Stomach smooth muscle (tissue), 2 donors: ENCODE measurements at regions not wholly inside any gene's neighbourhood (a gene's known extent, or its start where the extent isn't known, plus 50 kb on each side); places are given as distances from the start of the nearest gene placed in this dataset.
"Not testable (repeated sequence)": the region's sequence is repeated elsewhere in the genome, so short reads cannot be mapped to it uniquely, and the experiment has no call there.

Experiments
- H3K27ac ChIP-seq: one replicate; pipeline ENCODE4 v1.7.0; 2013; ENCODE audit warnings: mild to moderate bottlenecking, low read length, inconsistent platforms
- H3K27me3 ChIP-seq, 2 donors: one replicate each; pipeline ENCODE4 v1.7.0; 2013; ENCODE audit warnings: low read length in 2 of 2; ENCODE audit not compliant: insufficient read depth in 2 of 2, control insufficient read depth in 1 of 2
- H3K36me3 ChIP-seq, 2 donors: one replicate each; pipeline ENCODE4 v1.7.0; 2013; ENCODE audit warnings: low read length in 2 of 2; ENCODE audit not compliant: control insufficient read depth in 2 of 2, insufficient read depth in 2 of 2
- H3K4me1 ChIP-seq: one replicate; pipeline ENCODE4 v1.7.0; 2013; ENCODE audit warnings: low read length; ENCODE audit not compliant: control insufficient read depth, insufficient read depth
- H3K4me3 ChIP-seq, 2 donors: one replicate each; pipeline ENCODE4 v1.7.0; 2013; ENCODE audit warnings: low read length in 2 of 2
- H3K9ac ChIP-seq, 2 donors: one replicate each; pipeline ENCODE4 v1.7.0; 2013; ENCODE audit warnings: low read length in 2 of 2, mild to moderate bottlenecking in 1 of 2
- H3K9me3 ChIP-seq, 2 donors: one replicate each; pipeline ENCODE4 v1.7.0; 2013; ENCODE audit warnings: low read length in 2 of 2; ENCODE audit not compliant: control insufficient read depth in 2 of 2
- donor health status: healthy.
- donor health status: Pancreatic carcinoma.

DNA sequence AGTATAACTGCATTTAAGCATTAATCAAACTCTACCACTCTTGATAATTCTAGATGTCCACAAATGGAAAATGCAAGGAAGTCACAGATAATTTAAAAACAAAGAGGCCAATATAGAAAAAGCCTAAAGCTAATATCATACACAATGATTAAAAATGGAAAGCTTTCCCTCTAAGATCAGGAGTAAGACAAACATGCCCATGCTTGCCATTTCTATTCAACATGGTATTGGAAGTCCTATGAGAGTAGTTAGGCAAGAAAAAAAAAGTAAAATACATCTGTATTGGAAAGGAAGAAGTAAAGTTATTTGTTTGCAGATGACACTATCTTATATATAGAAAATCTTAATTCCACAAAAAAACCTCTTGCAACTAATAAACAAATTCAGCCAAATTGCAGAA, 164.6 kb upstream of the FERMT1 start:
- H3K9me3 ChIP-seq = no peaks in the 10 kb centered on the region
- H3K36me3 ChIP-seq = no peaks in the 10 kb centered on the region
- H3K9ac ChIP-seq = no peak overlapping the region
- no peak overlapping the region for H3K27ac ChIP-seq
- no peaks in the 10 kb centered on the region for H3K4me1 ChIP-seq
- no peak overlapping the region for H3K4me3 ChIP-seq
- no peaks in the 10 kb centered on the region for H3K27me3 ChIP-seq

DNA sequence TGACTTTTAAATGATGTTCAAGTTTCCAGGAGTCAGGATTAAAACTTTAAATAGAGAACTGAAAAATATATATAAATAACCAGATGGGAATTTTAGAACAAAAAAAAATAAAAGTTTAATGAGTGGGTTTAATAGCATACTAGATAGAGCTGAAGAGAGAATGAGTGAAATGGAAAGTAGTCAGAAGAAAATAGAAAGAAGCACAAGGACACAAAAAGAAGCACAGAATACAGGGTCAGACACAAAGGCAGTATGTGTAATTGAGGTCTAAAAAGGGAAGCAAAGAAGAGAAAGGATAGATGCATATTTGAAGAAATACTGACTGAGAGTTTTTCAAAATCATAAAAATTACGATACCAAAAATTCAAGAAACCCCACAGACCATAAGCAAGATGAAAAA, 159.8 kb upstream of the FERMT1 start:
- Histone ChIP-seq H3K27ac (no peak overlapping the region), H3K27me3 (no peaks in the 10 kb centered on the region), H3K36me3 (no peaks in the 10 kb centered on the region), H3K9me3 (no peaks in the 10 kb centered on the region), H3K9ac (no peak overlapping the region), H3K4me1 (no peaks in the 10 kb centered on the region), H3K4me3 (no peak overlapping the region)

- no peak overlapping the region for H3K27ac ChIP-seq
- H3K9ac ChIP-seq = no peak overlapping the region
- H3K27me3 ChIP-seq = no peaks in the 10 kb centered on the region
- H3K4me1 ChIP-seq = no peaks in the 10 kb centered on the region
- no peaks in the 10 kb centered on the region for H3K9me3 ChIP-seq
- H3K4me3 ChIP-seq = no peak overlapping the region
- no peaks in the 10 kb centered on the region for H3K36me3 ChIP-seq
Measured at GRCh38 chr20:6277661-6278240, 154.9 kb upstream of the FERMT1 start.

- not testable (repeated sequence) for H3K27ac ChIP-seq, H3K9ac ChIP-seq, H3K36me3 ChIP-seq, H3K4me3 ChIP-seq, H3K9me3 ChIP-seq, H3K27me3 ChIP-seq, H3K4me1 ChIP-seq
Measured at GRCh38 chr20:6270404-6270803, 147.6 kb upstream of the FERMT1 start.

GRCh38 chr20:6269168-6269873, 146.5 kb upstream of the FERMT1 start:
- H3K4me1 ChIP-seq = no peaks in the 10 kb centered on the region

GRCh38 chr20:6265204-6265904, 142.5 kb upstream of the FERMT1 start:
- Histone ChIP-seq H3K27me3 (no peaks in the 10 kb centered on the region), H3K4me3 (no peak overlapping the region), H3K4me1 (no peaks in the 10 kb centered on the region), H3K9me3 (no peaks in the 10 kb centered on the region), H3K27ac (no peak overlapping the region), H3K36me3 (no peaks in the 10 kb centered on the region), H3K9ac (peak overlapping the region in 1 of 2 donors; percentile 10)

More at GRCh38 chr20:6269168-6269873, 146.5 kb upstream of the FERMT1 start:
- Histone ChIP-seq H3K36me3 (no peaks in the 10 kb centered on the region), H3K9me3 (no peaks in the 10 kb centered on the region), H3K27ac (no peak overlapping the region), H3K9ac (no peak overlapping the region), H3K4me3 (no peak overlapping the region), H3K27me3 (no peaks in the 10 kb centered on the region)

GRCh38 chr20:6253396-6253795, 130.6 kb upstream of the FERMT1 start:
- H3K27ac ChIP-seq = no peak overlapping the region
- H3K4me1 ChIP-seq = no peaks in the 10 kb centered on the region
- no peaks in the 10 kb centered on the region for H3K9me3 ChIP-seq
- no peaks in the 10 kb centered on the region for H3K27me3 ChIP-seq
- no peaks in the 10 kb centered on the region for H3K36me3 ChIP-seq
- H3K4me3 ChIP-seq = no peak overlapping the region
- no peak overlapping the region for H3K9ac ChIP-seq

- Histone ChIP-seq H3K9ac (no peak overlapping the region), H3K4me3 (no peak overlapping the region), H3K27me3 (no peaks in the 10 kb centered on the region), H3K27ac (no peak overlapping the region), H3K36me3 (no peaks in the 10 kb centered on the region), H3K4me1 (no peaks in the 10 kb centered on the region), H3K9me3 (peaks cover 0 to 3% of the 10 kb centered on the region in 2 donors)
Measured at GRCh38 chr20:6245436-6245835, 122.6 kb upstream of the FERMT1 start.

DNA sequence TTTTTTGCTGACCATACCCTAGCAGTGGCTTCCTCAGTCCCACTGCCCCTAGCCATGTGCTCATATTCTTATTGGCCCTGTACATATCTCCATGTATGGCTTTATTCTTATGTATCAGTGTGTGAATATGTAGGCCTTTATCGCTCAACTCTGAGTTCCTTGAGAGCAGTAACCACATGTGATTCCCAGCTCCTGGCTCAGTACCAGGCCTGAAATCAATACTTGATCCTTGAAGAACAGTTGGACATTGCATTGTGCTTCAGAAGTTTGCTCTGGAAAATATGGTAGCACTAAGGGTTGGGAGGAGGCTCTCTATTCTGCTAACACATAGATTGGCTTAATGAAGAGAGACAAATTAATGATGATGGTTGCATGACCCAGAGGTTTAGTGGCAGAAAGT, 118.8 kb upstream of the FERMT1 start:
- no peaks in the 10 kb centered on the region for H3K36me3 ChIP-seq
- H3K27me3 ChIP-seq = no peaks in the 10 kb centered on the region
- H3K4me1 ChIP-seq = no peaks in the 10 kb centered on the region
- H3K9ac ChIP-seq = no peak overlapping the region
- H3K9me3 ChIP-seq = peaks cover 0 to 3% of the 10 kb centered on the region in 2 donors
- H3K27ac ChIP-seq = no peak overlapping the region
- no peak overlapping the region for H3K4me3 ChIP-seq

DNA sequence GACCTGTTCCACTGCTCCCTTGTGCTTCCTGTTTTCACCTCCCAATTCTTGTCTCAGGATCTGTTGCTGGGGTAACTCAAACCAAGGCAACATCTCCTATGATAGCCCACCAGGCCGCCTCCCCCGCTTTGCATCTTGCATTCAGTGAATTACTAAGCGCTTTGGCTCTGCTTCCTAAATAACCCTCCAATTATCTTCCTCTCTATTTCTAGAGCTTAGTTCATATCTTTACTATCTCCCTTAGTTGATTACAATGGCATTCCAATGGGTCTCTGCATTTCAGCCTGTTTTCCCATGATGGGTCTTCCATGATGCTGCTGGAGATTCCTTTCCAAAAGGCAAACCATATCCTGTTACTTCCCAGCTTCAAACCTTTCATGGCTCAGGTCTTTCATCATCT, 117.2 kb upstream of the FERMT1 start:
- Histone ChIP-seq H3K9ac (no peak overlapping the region), H3K27ac (no peak overlapping the region), H3K9me3 (peaks cover 0 to 3% of the 10 kb centered on the region in 2 donors), H3K4me1 (no peaks in the 10 kb centered on the region), H3K4me3 (no peak overlapping the region), H3K27me3 (no peaks in the 10 kb centered on the region), H3K36me3 (no peaks in the 10 kb centered on the region)

- no peak overlapping the region for H3K4me3 ChIP-seq
- no peaks in the 10 kb centered on the region for H3K27me3 ChIP-seq
- H3K9ac ChIP-seq = no peak overlapping the region
- peaks cover 0 to 3% of the 10 kb centered on the region in 2 donors for H3K9me3 ChIP-seq
- H3K36me3 ChIP-seq = no peaks in the 10 kb centered on the region
- no peaks in the 10 kb centered on the region for H3K4me1 ChIP-seq
- no peak overlapping the region for H3K27ac ChIP-seq
Measured at GRCh38 chr20:6238421-6238820, 115.6 kb upstream of the FERMT1 start.
